ENCODE measurements at regions not wholly inside any gene's neighbourhood (a gene's known extent, or its start where the extent isn't known, plus 50 kb on each side); places are given as distances from the start of the nearest gene placed in this dataset.

- no peak for DNase-seq (ENCODE audit: insufficient read length, low spot score, missing footprints)
- no peaks in the 10 kb centered on the region for H3K4me1 ChIP-seq (ENCODE audit: insufficient read depth, low read length)
- H2AFZ ChIP-seq (ENCODE audit: low read length) = no peak overlapping the region
- H3K27ac ChIP-seq (ENCODE audit: low read depth, low read length) = no peak overlapping the region
- no peaks in the 10 kb centered on the region for H3K27me3 ChIP-seq (ENCODE audit: insufficient read depth, low read length)
- no peak for TF ChIP-seq CTCF (IDR thresholded peaks at IDR 0.05; ENCODE audit: extremely low read depth, low read depth, low read length)
- no peaks in the 10 kb centered on the region for H3K36me3 ChIP-seq (ENCODE audit: insufficient read depth, low read length)
- no peaks in the 10 kb centered on the region for H3K9me3 ChIP-seq (ENCODE audit: low read depth, low read length)
- H3K79me2 ChIP-seq (ENCODE audit: insufficient read depth, low read length) = no peaks in the 10 kb centered on the region
- no peaks in the 10 kb centered on the region for H4K20me1 ChIP-seq (ENCODE audit: insufficient read depth, low read length)
- H3K4me3 ChIP-seq (ENCODE audit: insufficient read depth, low read length) = no peak overlapping the region
- H3K4me2 ChIP-seq (ENCODE audit: insufficient read depth, low read length) = no peak overlapping the region
Measured at GRCh38 chr7:13152755-13153154, 465.3 kb downstream of the ARL4A start.

- H3K36me3 ChIP-seq (ENCODE audit: insufficient read depth, low read length) = no peaks in the 10 kb centered on the region
- no peak overlapping the region for H3K4me3 ChIP-seq (ENCODE audit: insufficient read depth, low read length)
- no peaks in the 10 kb centered on the region for H4K20me1 ChIP-seq (ENCODE audit: insufficient read depth, low read length)
- no peaks in the 10 kb centered on the region for H3K27me3 ChIP-seq (ENCODE audit: insufficient read depth, low read length)
- peak overlapping the region; percentile 47 for H2AFZ ChIP-seq (ENCODE audit: low read length)
- TF ChIP-seq CTCF (IDR thresholded peaks at IDR 0.05; ENCODE audit: extremely low read depth, low read depth, low read length) = no peak
- no peaks in the 10 kb centered on the region for H3K79me2 ChIP-seq (ENCODE audit: insufficient read depth, low read length)
- no peaks in the 10 kb centered on the region for H3K4me1 ChIP-seq (ENCODE audit: insufficient read depth, low read length)
- no peak for DNase-seq (ENCODE audit: insufficient read length, low spot score, missing footprints)
- H3K4me2 ChIP-seq (ENCODE audit: insufficient read depth, low read length) = peak overlapping the region; percentile 3
- no peaks in the 10 kb centered on the region for H3K9me3 ChIP-seq (ENCODE audit: low read depth, low read length)
- H3K27ac ChIP-seq (ENCODE audit: low read depth, low read length) = no peak overlapping the region
Measured at GRCh38 chr7:13153266-13153665, 465.8 kb downstream of the ARL4A start.

GRCh38 chr7:13153742-13154141 is 466.3 kb downstream of the ARL4A start:
- Histone ChIP-seq H3K4me3 (ENCODE audit: insufficient read depth, low read length) (no peak overlapping the region), H3K27ac (ENCODE audit: low read depth, low read length) (no peak overlapping the region), H2AFZ (ENCODE audit: low read length) (peak overlapping the region; percentile 47), H3K4me2 (ENCODE audit: insufficient read depth, low read length) (peak overlapping the region; percentile 3), H4K20me1 (ENCODE audit: insufficient read depth, low read length) (no peaks in the 10 kb centered on the region), H3K27me3 (ENCODE audit: insufficient read depth, low read length) (no peaks in the 10 kb centered on the region), H3K79me2 (ENCODE audit: insufficient read depth, low read length) (no peaks in the 10 kb centered on the region), H3K36me3 (ENCODE audit: insufficient read depth, low read length) (no peaks in the 10 kb centered on the region), H3K9me3 (ENCODE audit: low read depth, low read length) (no peaks in the 10 kb centered on the region), H3K4me1 (ENCODE audit: insufficient read depth, low read length) (no peaks in the 10 kb centered on the region)
- DNase-seq (ENCODE audit: insufficient read length, low spot score, missing footprints) = no peak
- TF ChIP-seq CTCF (IDR thresholded peaks at IDR 0.05; ENCODE audit: extremely low read depth, low read depth, low read length) = no peak

GRCh38 chr7:13155188-13155587 is 467.8 kb downstream of the ARL4A start:
- H3K4me3 ChIP-seq (ENCODE audit: insufficient read depth, low read length) = no peak overlapping the region
- TF ChIP-seq CTCF (IDR thresholded peaks at IDR 0.05; ENCODE audit: extremely low read depth, low read depth, low read length) = no peak
- no peaks in the 10 kb centered on the region for H3K79me2 ChIP-seq (ENCODE audit: insufficient read depth, low read length)
- no peak overlapping the region for H3K4me2 ChIP-seq (ENCODE audit: insufficient read depth, low read length)
- no peaks in the 10 kb centered on the region for H4K20me1 ChIP-seq (ENCODE audit: insufficient read depth, low read length)
- no peaks in the 10 kb centered on the region for H3K9me3 ChIP-seq (ENCODE audit: low read depth, low read length)
- H3K4me1 ChIP-seq (ENCODE audit: insufficient read depth, low read length) = no peaks in the 10 kb centered on the region
- no peak overlapping the region for H2AFZ ChIP-seq (ENCODE audit: low read length)
- H3K27me3 ChIP-seq (ENCODE audit: insufficient read depth, low read length) = no peaks in the 10 kb centered on the region
- no peaks in the 10 kb centered on the region for H3K36me3 ChIP-seq (ENCODE audit: insufficient read depth, low read length)
- H3K27ac ChIP-seq (ENCODE audit: low read depth, low read length) = no peak overlapping the region
- DNase-seq (ENCODE audit: insufficient read length, low spot score, missing footprints) = no peak
